Spleen (tissue), 11 donors: ENCODE measurements at regions not wholly inside any gene's neighbourhood (a gene's known extent, or its start where the extent isn't known, plus 50 kb on each side); places are given as distances from the start of the nearest gene placed in this dataset.
"Not testable (repeated sequence)": the region's sequence is repeated elsewhere in the genome, so short reads cannot be mapped to it uniquely, and the experiment has no call there.

Experiments
- DNase-seq: peaks from one replicate; pipeline ENCODE4 v3.0.0-alpha.2; 2020
- H3K27ac ChIP-seq, 8 donors: fragments of 200-600 bp; sonication (generic) in 7 of 8; 1 replicate in 4 of 8; 2 replicates in 4 of 8; pipeline versions ENCODE4 v1.5.0 to v1.8.0; 2016 to 2021; ENCODE audit warnings: inconsistent platforms in 4 of 8, mild to moderate bottlenecking in 4 of 8, moderate library complexity in 1 of 8
- H3K27me3 ChIP-seq, 7 donors: fragments of 200-600 bp; sonication (generic) in 6 of 7; replicated peaks in 1 of 7; 1 replicate in 4 of 7; 2 replicates in 3 of 7; pipeline versions ENCODE4 v1.5.0 to v1.8.0; 2016 to 2021; ENCODE audit warnings: inconsistent platforms in 3 of 7, mild to moderate bottlenecking in 1 of 7
- H3K36me3 ChIP-seq, 6 donors: fragments of 200-600 bp; sonication (generic) in 5 of 6; 1 replicate in 4 of 6; 2 replicates in 2 of 6; pipeline versions ENCODE4 v1.5.0 to v1.8.0; 2016 to 2021; ENCODE audit warnings: inconsistent platforms in 2 of 6
- H3K4me1 ChIP-seq, 6 donors: fragments of 200-600 bp; sonication (generic) in 5 of 6; 1 replicate in 3 of 6; 2 replicates in 3 of 6; pipeline versions ENCODE4 v1.5.0 to v1.8.0; 2016 to 2021; ENCODE audit warnings: inconsistent platforms in 3 of 6
- H3K4me3 ChIP-seq, 8 donors: fragments of 200-600 bp; sonication (generic) in 7 of 8; 1 replicate in 4 of 8; 2 replicates in 4 of 8; pipeline versions ENCODE4 v1.5.0 to v1.8.0; 2016 to 2021; ENCODE audit warnings: inconsistent platforms in 4 of 8, mild to moderate bottlenecking in 4 of 8, moderate library complexity in 2 of 8
- H3K9me3 ChIP-seq, 8 donors: fragments of 200-600 bp; sonication (generic) in 7 of 8; 1 replicate in 4 of 8; 2 replicates in 4 of 8; pipeline versions ENCODE4 v1.5.0 to v1.8.0; 2016 to 2021; ENCODE audit warnings: inconsistent platforms in 4 of 8
- CTCF ChIP-seq, 11 experiments: fragments of 200-600 bp in 7 of 11; fragments of 450-650 bp in 4 of 11; sonication (generic) in 4 of 11; IDR thresholded peaks in 8 of 11; conservative IDR thresholded peaks in 3 of 11; 1 replicate in 7 of 11; 2 replicates in 4 of 11; pipeline versions ENCODE4 v1.4.0 to v1.8.0; 2016 to 2021; ENCODE audit warnings: antibody characterized with exemption in 11 of 11, inconsistent platforms in 4 of 11, mild to moderate bottlenecking in 1 of 11
- POLR2A ChIP-seq, 3 donors: fragments of 450-650 bp; IDR thresholded peaks; one replicate each; pipeline ENCODE4 v1.5.1; 2017; ENCODE audit warnings: antibody characterized with exemption in 3 of 3, mild to moderate bottlenecking in 1 of 3
- POLR2AphosphoS5 ChIP-seq, 3 donors: sonication (generic); formaldehyde crosslinking; IDR thresholded peaks; one replicate each; pipeline ENCODE4 v1.5.1; 2017; ENCODE audit warnings: antibody characterized with exemption in 3 of 3
- WGBS, 5 donors: extraction: QIAGEN DNeasy Blood & Tissue Kit in 3 of 5; methylation state at CpG; one replicate each; pipeline versions ENCODE4 v1.1.5 to v1.1.7; 2013 to 2018; 5-methylcytosine and 5-hydroxymethylcytosine counted together
- intact Hi-C: fragments of 100-400 bp; cut with DNase I; formaldehyde crosslinking; loops from one replicate; pipeline ENCODE4 v1.15.0; 2023; ENCODE audit warnings: low total_unique reads
- donor health status: healthy with polysubstance abuse.
- donor health status: DM: no; HTN: no; CAD: no; lungs with moderate emphysema.
- donor health status: DM: no; HTN: no; CAD: no.
- donor health status: Bipolar disorder and iron deficiency.
- donor health status: healthy.
- donor health status: DM: no; HTN: no; CAD: no.
- donor health status: DM: yes; HTN: yes; CAD: no.

DNA sequence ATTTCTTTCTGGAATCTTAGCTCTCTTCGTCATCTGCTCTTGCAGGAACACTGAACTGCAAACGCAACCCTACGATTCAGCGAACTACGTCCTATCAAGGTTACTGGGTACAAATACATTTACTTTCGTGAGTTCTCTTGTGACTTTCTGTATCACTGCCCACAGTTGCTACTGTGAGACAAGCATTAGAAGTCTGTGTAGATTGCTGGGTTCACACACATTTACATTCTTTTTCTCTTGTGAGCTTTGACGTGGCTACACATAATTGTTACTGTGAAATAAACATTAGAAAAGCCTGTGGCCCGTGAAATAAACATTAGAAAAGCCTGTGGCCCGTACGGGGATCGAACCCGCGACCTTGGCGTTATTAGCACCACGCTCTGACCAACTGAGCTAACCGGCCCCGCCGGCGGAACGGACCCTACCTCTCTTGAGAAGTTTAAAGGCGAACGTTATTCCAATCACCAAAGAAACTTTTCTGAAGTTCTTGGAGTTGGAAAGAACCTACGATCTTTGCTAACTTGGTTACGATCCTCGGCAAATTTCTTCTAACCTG, 61.2 kb upstream of the ZNF322 start:
- WGBS, 5 donors, result no CpG with 5 or more reads among the region's 25 CpGs
- H3K27ac ChIP-seq, H3K36me3 ChIP-seq, H3K27me3 ChIP-seq, DNase-seq, intact Hi-C loops, H3K9me3 ChIP-seq, H3K4me3 ChIP-seq, H3K4me1 ChIP-seq: not testable (repeated sequence)

DNA sequence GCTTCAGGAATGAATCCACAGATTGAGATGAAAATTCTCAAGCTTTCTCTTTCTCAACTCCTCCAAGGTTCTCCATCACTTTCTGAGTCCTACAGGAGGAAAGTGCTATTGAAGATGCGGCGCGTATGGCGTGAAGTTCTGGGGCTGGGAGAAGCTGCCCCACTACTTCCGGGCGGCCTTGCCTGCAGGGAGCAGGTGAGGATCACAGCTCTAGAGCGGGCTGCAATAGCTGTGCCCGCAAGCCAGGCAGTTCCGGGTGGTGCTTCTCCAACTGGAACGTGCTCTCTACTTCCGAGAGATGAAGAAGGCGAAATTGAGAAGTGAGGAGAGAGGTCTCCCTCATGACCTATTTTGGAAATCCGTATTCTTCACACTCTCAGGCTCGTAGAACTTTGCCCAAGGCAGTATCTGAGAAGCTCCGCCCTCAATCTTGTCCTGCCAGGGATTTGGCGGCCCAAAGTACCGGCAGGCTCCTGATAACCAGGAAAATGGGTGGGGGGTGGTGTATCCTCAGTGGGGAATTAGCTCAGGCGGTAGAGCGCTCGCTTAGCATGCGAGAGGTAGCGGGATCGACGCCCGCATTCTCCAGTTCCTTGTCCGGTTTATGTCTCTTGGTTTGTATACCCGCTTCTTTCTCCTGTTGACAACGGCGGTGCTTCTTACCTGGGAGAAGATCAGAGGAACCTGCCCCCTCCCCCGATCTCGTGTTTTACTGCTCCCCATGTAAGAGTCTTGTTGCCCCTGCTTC, 70.6 kb upstream of the ZNF322 start:
- H3K36me3 ChIP-seq, H3K4me1 ChIP-seq, intact Hi-C loops, H3K4me3 ChIP-seq, H3K27me3 ChIP-seq, H3K27ac ChIP-seq, H3K9me3 ChIP-seq, DNase-seq: not testable (repeated sequence)
- WGBS, 5 donors, result no CpG with 5 or more reads among the region's 31 CpGs

GRCh38 chr6:26734776-26735472, 75.4 kb upstream of the ZNF322 start:
- WGBS, 5 donors, result no CpG with 5 or more reads among the region's 36 CpGs
- H3K36me3 ChIP-seq, H3K9me3 ChIP-seq, H3K4me1 ChIP-seq, H3K27ac ChIP-seq, intact Hi-C loops, H3K27me3 ChIP-seq, DNase-seq, H3K4me3 ChIP-seq: not testable (repeated sequence)

DNA sequence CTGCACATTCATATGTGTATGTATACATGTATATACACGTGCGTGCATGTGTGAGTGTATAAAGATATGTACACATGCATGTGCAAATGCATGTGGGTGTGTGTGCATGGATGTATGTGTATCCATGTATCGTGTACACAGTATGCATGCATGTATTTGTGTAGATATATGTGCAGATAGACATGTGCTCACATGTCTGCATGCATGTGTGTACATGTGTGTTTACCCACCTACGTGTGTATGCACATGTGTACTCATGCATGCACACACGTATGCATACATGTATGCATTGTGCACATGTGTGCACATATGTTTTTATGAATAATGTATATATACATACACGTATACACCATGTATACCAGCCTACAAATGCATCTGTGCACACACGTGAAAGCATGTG, 80.3 kb upstream of the ZNF322 start:
- intact Hi-C loops, result no loop called here
- no peak overlapping the region for H3K27ac ChIP-seq
- peaks cover 0 to 3% (median 0%) of the 10 kb centered on the region in 6 donors for H3K4me1 ChIP-seq
- WGBS, 5 donors, result 83 to 88% (median 86%) methylated on average over 7 of the region's 7 CpGs
- no peak for DNase-seq
- H3K27me3 ChIP-seq, result peaks cover 0 to 32% (median 18%) of the 10 kb centered on the region in 7 donors
- no peak overlapping the region for H3K4me3 ChIP-seq
- peaks cover 0 to 13% (median 0%) of the 10 kb centered on the region in 8 donors for H3K9me3 ChIP-seq
- TF ChIP-seq POLR2AphosphoS5 (IDR thresholded peaks at IDR 0.05) (no peak), POLR2A (IDR thresholded peaks at IDR 0.05) (no peak), CTCF (IDR thresholded peaks at IDR 0.05 in 8 of 11, conservative IDR thresholded peaks at IDR 0.05 in 3 of 11) (no peak)
- H3K36me3 ChIP-seq, result no peaks in the 10 kb centered on the region

GRCh38 chr6:26743157-26743821, 83.7 kb upstream of the ZNF322 start:
- Histone ChIP-seq H3K4me1 (peaks cover 0 to 3% (median 0%) of the 10 kb centered on the region in 6 donors), H3K27me3 (peaks cover 0 to 58% (median 30%) of the 10 kb centered on the region in 7 donors), H3K4me3 (no peak overlapping the region), H3K36me3 (no peaks in the 10 kb centered on the region), H3K27ac (no peak overlapping the region), H3K9me3 (peaks cover 0 to 18% (median 0%) of the 10 kb centered on the region in 8 donors)
- intact Hi-C loops, result no loop called here
- WGBS, 5 donors, result 11 to 17% (median 15%) methylated on average over 14 to 28 of the region's 28 CpGs
- no peak for DNase-seq
- TF ChIP-seq POLR2AphosphoS5 (IDR thresholded peaks at IDR 0.05), result no peak
- no peak for TF ChIP-seq POLR2A (IDR thresholded peaks at IDR 0.05)
- no peak for TF ChIP-seq CTCF (IDR thresholded peaks at IDR 0.05 in 8 of 11, conservative IDR thresholded peaks at IDR 0.05 in 3 of 11)
